HG02981 (cell line): ENCODE measurements at regions not wholly inside any gene's neighbourhood (a gene's known extent, or its start where the extent isn't known, plus 50 kb on each side); places are given as distances from the start of the nearest gene placed in this dataset.

Experiments
- ATAC-seq: cut with Tn5 transposase; IDR thresholded peaks from one replicate; pipeline ENCODE4 v1.9.1; 2021; ENCODE audit warnings: mild to moderate bottlenecking, moderate library complexity; ENCODE audit not compliant: unreplicated experiment

- ATAC-seq, result no peak
Observed at GRCh38 chr3:147924755-147925154, 515.6 kb downstream of the ZIC1 start.

DNA sequence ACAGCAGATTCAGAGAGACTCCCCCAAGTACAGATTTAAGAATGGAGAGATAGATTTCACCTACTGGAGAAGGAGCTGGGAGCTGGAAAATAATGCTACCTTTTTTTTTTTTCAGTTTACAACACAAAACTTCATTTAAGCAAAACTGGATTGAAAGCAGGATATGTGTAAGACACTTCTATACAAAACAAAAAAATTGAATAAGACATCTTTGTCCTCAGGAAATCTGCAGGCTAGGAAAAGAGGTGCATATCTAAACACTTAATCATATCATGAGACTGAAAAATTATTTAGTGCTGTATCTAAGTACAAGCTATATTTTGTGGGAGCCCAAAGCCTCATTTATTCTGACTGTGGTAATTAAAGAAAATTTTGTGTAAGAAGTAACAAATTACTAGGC is 516.1 kb downstream of the ZIC1 start:
- ATAC-seq, result no peak

- ATAC-seq, result no peak
Observed at GRCh38 chr3:147930232-147930807, 521.2 kb downstream of the ZIC1 start.

DNA sequence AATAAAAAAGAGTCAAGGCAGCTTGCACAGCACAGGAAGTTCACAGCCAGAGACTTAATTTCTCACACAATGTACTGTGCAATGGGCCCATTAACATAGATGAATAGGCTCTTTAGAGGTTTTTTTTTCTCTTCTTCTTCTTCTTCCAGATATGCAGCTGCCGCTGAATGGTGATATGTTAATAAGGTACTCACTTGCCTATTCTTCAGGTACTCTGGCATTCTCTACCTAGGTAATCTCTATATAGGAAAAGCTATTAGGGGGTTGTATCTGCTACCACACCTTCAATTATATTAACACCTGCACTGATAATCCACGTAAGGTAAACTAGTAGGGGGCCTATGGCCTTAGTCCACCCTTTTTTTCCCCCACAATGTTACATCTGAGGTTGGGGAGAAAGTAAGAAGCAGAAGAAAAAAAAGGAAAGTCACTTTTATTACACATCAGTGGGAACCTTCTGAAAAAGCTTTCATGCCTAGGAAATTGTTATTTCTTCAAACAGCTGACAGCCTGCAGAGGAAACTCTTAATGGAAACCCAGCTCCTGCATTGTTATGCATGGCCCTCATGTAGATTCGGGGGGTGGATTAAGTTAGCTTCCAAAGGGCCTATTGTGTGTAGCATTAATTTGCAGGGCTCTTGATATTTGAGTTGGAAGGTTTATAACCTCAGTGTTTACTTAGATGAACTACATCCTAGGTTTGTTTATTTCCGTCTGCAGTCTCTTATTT is 525.5 kb downstream of the ZIC1 start:
- ATAC-seq, result no peak

DNA sequence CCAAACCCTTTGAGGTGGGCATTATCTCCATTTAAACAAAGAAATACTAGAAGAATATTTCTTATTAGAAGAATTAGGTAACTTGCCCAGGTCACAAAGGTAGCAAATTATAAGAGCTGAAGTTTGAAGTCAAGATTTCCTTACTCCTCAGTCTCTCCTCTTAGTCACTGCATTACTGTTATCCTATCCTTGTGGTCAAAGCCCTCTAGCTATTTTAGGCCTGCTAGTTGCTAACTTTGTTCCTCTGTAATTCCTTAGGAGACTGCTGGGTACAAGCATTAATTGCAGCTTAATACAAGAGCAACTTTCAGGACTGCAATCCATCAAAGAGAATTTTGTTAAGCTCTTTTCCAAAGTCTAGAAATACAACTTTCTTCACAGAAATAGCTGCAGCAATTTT is 528.2 kb downstream of the ZIC1 start:
- ATAC-seq, result no peak

- no peak for ATAC-seq
Observed at GRCh38 chr3:147937891-147938290, 528.7 kb downstream of the ZIC1 start.

DNA sequence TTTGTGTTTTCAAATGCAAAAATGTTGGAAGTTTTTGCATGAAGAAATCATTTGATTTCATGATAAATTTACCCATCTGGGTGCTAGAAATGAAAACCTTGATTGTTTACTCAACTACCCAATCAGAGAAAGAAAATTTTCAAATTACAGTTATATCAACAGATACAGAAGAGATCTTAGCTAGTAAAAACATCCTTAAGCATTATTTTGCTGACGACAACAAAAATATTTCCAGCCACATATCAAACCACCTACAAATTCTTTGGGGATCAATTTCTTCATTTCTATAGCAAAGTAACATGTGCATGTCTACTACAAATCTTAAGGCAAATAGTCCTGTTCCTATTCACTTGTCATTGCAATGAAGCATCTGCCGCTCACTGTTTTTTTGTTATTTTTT is 530.3 kb downstream of the ZIC1 start:
- ATAC-seq, result no peak

DNA sequence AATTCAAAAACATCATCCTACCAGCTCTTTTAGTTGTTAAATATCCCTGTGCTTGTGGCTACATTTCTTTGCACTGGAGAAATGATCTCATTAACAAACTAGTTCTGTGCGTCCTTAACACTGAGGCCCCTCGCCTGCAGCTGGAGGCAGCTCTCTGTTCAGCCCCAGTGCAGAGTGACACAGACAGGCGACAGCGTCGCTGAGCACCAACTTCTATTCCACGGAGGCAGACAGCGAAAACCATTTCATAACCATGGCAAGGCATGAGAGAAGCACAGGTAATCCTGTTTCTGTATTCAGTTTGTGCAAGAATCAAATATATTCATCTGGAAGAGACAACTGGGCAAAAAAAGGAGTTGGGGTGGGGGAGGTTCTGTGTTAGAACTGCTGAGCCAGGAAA is 530.7 kb downstream of the ZIC1 start:
- no peak for ATAC-seq

GRCh38 chr3:147940405-147941193 is 531.4 kb downstream of the ZIC1 start:
- no peak for ATAC-seq

GRCh38 chr3:147941969-147942368 is 532.8 kb downstream of the ZIC1 start:
- ATAC-seq, result no peak

- ATAC-seq, result no peak
Observed at GRCh38 chr3:147943265-147943945, 534.2 kb downstream of the ZIC1 start.

DNA sequence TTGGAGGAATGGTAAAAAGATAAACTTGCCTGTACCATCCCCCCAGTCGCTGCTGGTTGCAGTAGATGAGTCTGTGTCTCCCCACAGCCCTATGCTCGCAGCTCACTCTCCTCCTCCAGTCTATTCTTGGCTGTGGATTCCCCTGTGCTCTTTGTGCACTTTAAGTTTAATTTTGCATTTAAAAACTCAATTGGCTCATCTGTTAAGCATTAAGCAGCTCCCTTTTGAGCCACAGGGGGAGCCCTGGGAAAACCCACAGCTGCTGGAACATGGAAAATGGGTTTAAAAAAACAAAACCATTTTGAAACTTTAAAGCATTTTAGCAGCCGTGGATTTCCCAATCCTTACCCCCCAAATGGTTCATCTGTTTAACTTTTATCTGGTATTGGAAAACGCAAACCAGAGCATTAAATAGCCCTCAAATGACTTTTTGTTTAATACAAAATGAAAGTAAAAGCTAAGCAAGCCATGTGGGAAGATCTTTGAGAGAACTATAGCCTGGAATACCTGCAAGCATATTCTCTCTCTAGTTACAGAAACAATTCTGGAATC is 536.9 kb downstream of the ZIC1 start:
- peak; percentile 77 for ATAC-seq

GRCh38 chr3:147956615-147957014 is 547.5 kb downstream of the ZIC1 start:
- ATAC-seq, result no peak

DNA sequence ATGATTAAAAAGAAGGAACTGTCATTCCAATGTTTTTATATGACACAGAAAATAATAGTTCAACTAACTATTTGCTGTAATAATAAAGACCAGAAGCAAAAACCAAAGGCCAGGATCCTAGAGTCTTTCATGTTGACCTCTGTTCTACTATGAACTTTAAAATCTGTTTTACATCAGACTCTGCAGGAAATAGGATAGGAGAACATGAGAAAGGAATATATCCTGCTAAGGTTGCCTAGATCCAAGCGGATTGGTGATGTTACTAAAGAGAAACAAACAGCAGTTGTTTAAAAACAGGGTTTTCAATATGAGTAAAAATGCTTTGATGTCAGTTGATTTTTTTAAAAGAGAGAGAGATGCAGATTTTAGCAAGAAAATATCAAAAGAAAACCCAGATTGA is 549.6 kb downstream of the ZIC1 start:
- no peak for ATAC-seq

- no peak for ATAC-seq
Observed at GRCh38 chr3:147960786-147961185, 551.6 kb downstream of the ZIC1 start.

DNA sequence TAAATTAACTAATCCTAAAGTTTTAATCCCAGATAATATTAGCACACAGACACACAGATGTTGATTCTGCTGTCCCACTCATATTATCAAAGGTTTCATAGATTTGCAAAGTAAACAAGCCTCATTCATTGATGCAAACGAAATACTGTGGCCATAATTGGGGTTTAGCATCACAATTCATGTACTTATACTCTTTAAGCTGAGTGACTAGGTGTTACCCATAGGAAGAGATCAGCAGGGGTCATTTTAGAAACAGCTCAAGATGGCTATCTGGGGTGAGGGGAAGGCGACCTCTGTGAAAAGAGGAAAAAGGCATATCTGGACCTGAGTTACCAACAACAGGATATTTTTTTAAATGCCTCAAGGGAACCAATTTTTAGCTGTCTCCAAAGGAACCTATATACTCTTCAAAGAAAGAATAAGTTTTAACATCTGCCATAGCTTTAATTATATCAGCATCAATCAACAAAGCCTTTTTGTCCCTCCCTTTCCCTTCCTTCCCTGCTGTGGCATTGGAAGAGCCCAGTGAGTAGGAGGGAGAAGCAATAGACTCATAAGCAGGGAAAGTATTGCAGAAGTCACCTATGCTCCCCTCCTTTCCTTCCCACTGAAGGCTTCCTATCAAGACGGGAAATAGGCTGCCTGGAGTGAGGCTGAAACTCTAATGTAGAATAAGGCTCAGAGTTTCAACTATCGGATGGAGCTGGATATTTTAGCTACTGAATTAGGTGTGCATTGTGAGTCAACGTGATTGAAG is 553.4 kb downstream of the ZIC1 start:
- ATAC-seq, result no peak

DNA sequence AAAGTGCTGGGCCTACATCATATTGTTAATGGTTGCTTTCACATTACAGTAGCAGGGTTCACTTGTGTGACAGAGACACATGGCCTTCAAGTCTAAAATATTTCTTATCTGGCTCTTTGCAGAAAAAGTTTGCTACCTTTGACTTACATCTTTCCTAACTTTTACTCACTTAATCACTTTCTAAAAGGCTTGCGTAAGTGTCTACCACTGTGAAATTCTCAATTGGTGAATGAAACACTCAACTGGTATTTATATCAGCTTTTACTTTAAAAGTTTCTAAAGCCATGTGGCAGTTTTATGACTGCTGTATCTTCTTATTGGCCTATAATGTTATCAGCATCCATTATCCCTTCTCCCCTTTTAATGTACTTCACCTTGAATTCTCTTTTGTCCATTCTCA is 554.5 kb downstream of the ZIC1 start:
- ATAC-seq, result no peak

DNA sequence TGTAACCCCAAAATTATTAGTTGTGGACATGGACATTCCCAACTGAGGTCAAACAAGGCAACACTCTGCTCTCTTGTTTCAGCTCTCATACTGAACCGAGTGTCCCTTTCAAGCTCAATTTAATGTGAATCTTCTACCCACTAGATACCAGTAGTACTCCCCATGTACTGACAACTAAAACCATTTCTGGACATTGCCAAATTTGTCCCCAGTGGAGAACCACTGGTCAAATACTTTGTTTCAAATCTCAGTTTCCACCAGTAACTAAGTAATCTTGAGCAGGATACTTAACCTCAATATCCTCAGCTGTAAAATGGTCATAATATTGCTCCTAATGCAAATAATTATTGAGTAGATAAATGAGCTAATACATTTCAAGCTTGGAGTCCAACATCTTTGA is 566.0 kb downstream of the ZIC1 start:
- ATAC-seq, result no peak

DNA sequence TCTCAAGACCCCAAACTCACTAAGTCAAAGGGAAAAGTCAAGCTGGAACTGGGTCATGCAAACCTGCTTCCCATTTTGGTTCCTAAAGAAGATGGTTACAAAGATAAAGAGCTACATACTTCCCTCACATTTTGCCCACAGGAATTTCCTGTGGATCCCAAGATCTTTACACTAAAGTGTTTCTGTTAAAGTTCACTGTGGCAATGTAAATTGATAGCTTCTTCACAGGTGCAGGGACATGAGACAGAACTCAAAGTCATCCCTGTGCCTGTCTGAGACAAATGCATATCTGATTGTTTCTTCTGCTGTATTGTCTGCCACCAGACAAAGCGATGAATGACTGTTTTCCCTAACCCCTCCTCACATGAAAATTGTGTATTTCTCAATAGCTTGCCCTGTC is 567.8 kb downstream of the ZIC1 start:
- no peak for ATAC-seq

- no peak for ATAC-seq
Observed at GRCh38 chr3:147987549-147987948, 578.4 kb downstream of the ZIC1 start.

DNA sequence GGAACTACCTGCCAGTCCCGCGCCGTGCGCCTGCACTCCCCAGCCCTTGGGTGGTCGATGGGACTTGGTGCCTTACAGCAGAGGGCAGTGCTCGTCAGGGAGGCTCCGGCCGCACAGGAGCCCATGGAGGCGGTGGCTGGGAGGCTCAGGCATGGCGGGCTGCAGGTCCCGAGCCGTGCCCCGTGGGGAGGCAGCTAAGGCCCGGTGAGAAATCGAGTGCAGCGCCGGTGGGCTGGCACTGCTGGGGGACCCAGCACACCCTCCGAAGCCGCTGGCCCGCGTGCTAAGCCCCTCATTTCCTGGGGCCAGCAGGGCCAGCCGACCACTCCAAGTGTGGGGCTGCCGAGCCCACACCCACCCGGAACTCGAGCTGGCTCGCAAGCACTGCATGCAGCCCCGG is 580.2 kb downstream of the ZIC1 start:
- no peak for ATAC-seq
